Fibroblast of skin of back (primary cell): ENCODE measurements at regions not wholly inside any gene's neighbourhood (a gene's known extent, or its start where the extent isn't known, plus 50 kb on each side); places are given as distances from the start of the nearest gene placed in this dataset.

Source experiments
- DNase-seq: peaks from one replicate; pipeline ENCODE4 v3.0.0-alpha.2; 2013

- DNase-seq: no peak
These were observed 1469.6 kb downstream of the PCDH7 start for GRCh38 chr4:32189788-32190187.

DNA sequence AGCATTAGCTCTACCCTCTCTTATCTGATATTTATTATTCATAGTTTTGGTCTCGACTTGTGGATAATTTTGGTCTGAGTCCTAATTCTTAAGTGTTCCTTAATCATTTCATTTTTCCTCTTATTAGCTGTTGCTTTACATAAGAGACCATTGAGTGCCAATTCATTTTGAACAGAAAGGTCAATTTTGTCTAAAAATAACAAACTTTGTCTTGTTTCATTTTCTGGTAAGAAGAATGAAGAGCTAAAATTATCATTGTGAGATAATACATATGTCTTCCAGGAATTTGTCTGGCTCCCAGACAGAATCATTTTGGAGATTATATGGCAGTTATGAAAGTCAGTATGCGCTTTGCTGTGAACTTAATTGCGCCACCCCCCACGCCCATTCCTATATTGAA is 1471.8 kb downstream of the PCDH7 start:
- no peak for DNase-seq

GRCh38 chr4:32192363-32192762 is 1472.2 kb downstream of the PCDH7 start:
- DNase-seq: no peak

DNA sequence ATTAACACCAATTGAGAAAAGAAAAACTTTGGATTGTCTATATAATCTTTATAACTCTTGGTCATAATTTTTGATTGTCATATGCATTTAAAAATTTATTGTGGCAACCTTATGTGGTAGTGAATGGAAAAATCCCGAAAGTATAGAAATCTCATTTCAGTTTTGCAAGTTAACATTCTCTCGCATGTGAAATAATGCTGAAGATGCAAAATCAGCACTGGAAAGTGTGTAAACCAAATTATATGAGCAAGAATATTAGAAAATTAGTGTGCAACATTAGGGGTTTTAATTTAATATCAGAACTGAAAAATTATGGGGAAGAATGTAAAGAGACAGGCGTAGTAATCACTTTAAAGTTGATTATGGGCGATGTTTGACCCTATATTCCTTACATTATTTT is 1472.8 kb downstream of the PCDH7 start:
- no peak for DNase-seq

DNA sequence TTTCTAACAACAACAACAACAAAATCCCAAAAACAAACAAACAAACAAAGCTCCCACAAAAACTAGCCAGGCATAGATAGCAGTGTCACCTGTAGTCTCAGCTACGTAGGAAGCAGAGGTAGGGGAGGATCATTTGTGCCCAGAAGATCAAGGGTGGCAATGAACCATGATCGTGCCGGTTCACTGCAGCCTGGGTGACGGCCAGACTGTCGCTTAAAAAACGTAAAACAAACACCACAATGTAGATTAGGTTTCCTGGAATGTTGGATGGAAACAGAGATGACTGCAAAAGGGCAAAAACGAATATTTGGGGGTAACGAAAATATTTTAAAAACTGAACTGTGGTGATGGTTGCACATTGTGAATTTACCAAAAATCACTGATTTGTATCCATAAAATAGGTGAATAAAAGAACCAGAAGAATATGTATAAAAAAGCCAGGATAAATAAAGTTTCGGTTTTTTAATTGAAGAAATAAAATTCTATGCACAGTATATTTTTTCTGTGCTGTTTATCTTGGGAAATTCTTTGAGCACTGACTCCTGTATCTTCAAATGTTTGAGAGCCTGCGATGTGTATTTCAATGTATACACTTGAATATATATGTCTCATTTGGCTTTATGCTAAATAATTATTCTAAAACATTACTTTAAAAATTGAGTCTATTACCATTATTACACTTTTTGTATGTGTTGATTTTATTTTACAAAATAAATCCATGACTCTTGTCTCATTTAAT is 1477.0 kb downstream of the PCDH7 start:
- DNase-seq: no peak

GRCh38 chr4:32199639-32200038 is 1479.5 kb downstream of the PCDH7 start:
- DNase-seq: no peak

GRCh38 chr4:32203340-32203739 is 1483.2 kb downstream of the PCDH7 start:
- no peak for DNase-seq

DNA sequence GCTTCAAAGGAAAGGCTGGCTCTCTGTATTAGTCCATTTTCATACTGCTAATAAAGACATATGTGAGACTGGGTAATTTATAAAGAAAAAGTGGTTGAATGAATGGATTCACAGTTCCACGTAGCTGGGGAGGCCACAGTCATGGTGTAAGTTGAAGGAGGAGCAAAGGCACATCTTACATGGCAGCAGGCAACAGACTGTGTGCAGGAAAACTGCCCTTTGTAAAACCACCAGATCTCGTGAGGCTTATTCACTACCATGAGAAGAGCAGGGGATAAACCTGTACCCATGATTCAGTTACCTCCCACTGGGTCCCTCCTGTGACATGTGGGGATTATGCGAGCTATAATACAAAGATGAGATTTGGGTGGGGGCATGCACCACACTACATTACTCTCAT is 1486.6 kb downstream of the PCDH7 start:
- DNase-seq: no peak

- no peak for DNase-seq
These were observed 1487.3 kb downstream of the PCDH7 start for GRCh38 chr4:32207456-32207855.

DNA sequence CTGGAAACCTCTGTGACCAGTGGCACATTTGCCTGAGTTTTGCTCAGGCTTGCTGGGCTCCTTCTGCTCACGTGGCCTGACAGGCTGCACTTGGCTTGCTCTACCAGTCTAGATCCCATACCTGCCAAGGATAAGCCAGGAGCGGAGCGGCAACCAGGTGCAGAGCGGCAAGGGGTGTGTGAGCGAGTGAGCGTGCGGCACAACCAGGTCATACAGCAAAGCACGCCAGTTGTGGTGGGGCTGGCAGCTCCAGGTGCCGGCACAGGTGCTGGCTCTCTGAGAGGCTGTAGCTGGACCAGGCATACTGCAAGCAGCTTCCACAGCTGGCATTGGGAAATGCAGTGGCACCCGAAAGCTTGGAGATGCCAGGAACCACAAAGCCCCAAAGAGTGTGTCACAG is 1495.1 kb downstream of the PCDH7 start:
- no peak for DNase-seq

GRCh38 chr4:32216502-32216901 is 1496.3 kb downstream of the PCDH7 start:
- DNase-seq: no peak

- DNase-seq: peak; percentile 7
These were observed 1499.3 kb downstream of the PCDH7 start for GRCh38 chr4:32219306-32220075.

GRCh38 chr4:32226204-32226603 is 1506.0 kb downstream of the PCDH7 start:
- DNase-seq: no peak

DNA sequence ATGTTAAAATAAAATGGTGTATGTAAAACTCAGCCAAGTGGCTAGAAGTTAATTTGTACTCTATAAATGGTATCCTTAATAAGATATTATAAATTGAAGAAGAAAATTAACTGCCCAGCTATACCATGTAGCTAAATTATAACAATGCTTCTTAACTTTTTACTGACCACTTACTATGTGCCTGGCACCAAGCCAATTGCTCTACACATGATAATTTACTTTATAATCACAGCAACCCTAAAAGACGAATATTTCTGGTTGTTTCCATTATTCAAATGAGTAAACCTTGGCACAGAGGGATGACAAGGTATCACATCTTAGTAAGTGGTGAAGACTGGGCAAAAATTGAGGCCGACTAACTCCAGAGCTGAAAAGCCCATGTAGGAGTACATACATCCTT is 1506.6 kb downstream of the PCDH7 start:
- no peak for DNase-seq

DNA sequence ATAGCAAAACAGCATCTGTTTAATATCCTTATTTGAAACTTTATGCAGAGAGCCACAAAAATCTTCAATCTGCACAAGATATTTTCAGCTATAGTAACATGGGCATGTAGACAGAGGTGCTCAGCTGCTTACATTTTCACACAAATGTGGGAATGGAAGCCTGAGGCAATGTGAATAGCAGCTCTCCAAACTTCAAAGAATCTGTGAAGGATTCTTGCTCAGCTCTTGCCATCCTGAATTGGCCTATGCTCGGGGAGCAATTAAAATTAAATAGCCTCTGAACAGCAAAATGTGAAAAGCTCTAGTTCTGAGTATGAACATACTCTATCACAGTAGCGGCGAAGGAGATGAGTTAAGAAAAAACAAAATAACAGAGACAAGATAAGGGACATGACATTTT is 1523.8 kb downstream of the PCDH7 start:
- no peak for DNase-seq

DNA sequence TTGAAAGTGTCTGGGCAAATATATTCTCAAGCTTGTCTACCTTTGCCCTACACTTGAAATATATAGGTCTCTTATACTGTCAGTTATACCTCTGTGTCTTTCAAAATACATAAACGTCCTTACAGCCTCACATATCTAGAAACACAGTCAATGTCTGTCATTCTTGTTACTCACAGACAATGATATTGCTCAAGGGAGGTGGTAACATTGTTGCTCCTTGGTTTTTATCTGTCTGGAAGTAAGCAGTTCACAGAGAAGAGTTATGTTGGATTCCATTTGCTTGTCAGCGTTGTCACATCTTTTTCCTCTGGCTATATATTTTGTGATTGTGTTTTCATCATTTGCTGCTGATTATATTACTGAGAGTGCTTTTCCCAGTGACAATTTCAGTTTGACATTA is 1528.9 kb downstream of the PCDH7 start:
- no peak for DNase-seq

DNA sequence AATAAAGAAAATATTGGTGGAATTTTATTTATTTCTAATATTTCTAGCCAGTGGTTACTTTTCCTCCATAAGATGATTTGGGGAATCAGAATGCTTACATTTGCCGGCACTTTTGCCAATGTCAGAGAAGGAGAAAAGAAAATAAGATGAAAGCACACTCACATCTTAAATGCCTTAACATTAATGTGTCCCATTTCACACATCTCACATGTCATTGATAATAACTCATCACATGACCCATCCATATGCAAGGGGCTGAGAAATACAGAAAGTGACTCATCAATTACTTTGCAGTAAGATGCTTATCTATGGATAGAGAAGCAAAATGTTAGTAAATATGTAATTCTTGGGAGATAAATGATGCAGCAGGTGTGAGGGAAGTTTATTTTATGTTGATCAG is 1531.0 kb downstream of the PCDH7 start:
- DNase-seq: no peak

- DNase-seq: no peak
These were observed 1531.8 kb downstream of the PCDH7 start for GRCh38 chr4:32251926-32252325.

GRCh38 chr4:32254216-32254615 is 1534.0 kb downstream of the PCDH7 start:
- DNase-seq: no peak

GRCh38 chr4:32258986-32259385 is 1538.8 kb downstream of the PCDH7 start:
- DNase-seq: no peak

GRCh38 chr4:32261196-32261595 is 1541.0 kb downstream of the PCDH7 start:
- DNase-seq: no peak

DNA sequence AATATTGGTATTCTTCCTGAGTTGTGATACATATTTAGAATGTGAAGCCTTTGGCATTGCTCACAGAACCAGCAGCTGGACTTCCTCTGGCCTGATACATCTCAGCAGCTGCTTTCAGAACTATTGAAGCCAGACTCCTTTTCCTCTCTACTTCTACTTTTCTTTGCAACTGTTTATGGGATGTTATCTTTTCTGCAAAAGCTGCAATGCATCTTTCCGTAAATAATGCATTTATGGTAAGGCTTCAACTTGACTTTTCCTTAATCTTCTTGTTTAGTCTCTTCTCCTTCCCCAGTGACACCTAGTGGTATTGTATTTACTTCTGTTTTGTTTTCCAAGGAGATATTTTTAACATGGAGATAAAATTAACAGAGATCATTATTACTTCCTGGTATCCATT is 1548.7 kb downstream of the PCDH7 start:
- no peak for DNase-seq

DNA sequence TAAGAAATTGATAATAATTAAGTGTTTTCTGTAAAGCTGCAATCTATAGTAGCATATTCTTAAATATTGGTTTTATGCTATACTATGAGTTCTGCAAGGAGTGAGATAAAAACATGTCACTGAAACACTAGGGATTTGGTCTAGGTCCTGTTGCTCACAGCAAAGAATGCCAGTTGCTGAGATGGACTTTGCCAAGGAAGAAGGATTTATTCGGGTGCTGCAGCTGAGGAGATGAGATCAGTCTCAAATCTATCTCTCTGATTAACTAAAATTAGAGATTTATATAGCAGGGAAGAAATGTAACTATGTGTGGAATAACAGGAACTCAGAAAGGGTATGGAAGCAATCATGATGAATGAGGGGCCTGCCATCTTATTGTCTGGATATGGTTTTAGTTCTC is 1569.9 kb downstream of the PCDH7 start:
- no peak for DNase-seq

- DNase-seq: no peak
These were observed 1598.8 kb downstream of the PCDH7 start for GRCh38 chr4:32318926-32319325.
